WERI-Rb-1 (cell line): ENCODE measurements at regions not wholly inside any gene's neighbourhood (a gene's known extent, or its start where the extent isn't known, plus 50 kb on each side); places are given as distances from the start of the nearest gene placed in this dataset.
"Not testable (repeated sequence)": the region's sequence is repeated elsewhere in the genome, so short reads cannot be mapped to it uniquely, and the experiment has no call there.

Experiments
- DNase-seq: peaks from one replicate; pipeline ENCODE4 v3.0.0-alpha.2; 2020
- H3K27ac ChIP-seq: fragments of 250-450 bp; sonication (Bioruptor Pico); 2 replicates; pipeline ENCODE4 v1.5.1; 2020; ENCODE audit warnings: mild to moderate bottlenecking, moderate library complexity
- H3K27me3 ChIP-seq: fragments of 250-450 bp; sonication (Bioruptor Pico); 2 replicates; pipeline ENCODE4 v1.5.1; 2021; ENCODE audit warnings: mild to moderate bottlenecking, low read depth, moderate library complexity; ENCODE audit not compliant: insufficient read depth, severe bottlenecking
- H3K36me3 ChIP-seq: fragments of 250-450 bp; sonication (Bioruptor Pico); 2 replicates; pipeline ENCODE4 v1.5.1; 2020; ENCODE audit warnings: mild to moderate bottlenecking, moderate library complexity
- H3K4me3 ChIP-seq: 2 replicates; pipeline ENCODE4 v1.5.1; 2011; ENCODE audit warnings: low read depth, mild to moderate bottlenecking, control low read depth, low read length
- H3K9me3 ChIP-seq: fragments of 250-450 bp; sonication (Bioruptor Pico); 2 replicates; pipeline ENCODE4 v1.5.1; 2021; ENCODE audit warnings: mild to moderate bottlenecking, moderate library complexity; ENCODE audit not compliant: severe bottlenecking
- TF ChIP-seq, protein P1 (sequence below): IDR thresholded peaks from 2 replicates; pipeline ENCODE4 v1.5.1; 2011; ENCODE audit warnings: low read depth, mild to moderate bottlenecking, control low read depth, inconsistent platforms, low read length

DNA sequence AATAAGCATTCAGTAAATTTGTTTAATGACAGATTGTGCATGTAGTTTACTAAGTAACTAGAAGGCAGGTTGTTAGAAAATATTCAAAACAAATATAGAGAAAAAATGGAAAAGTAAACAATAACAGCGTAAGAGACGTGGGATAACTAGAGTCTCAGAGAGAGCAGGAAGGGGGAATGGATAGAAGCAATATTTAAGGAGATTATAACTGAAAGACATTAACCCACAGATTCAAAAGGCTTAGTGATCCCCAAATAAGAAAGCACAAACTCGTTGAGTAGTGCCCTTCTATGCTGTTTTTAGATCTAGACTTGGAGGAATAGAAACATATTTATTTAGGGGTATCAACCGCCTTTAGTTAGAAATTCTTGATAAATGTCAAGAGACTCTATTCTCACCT is 169.7 kb upstream of the RGS6 start:
- Histone ChIP-seq H3K9me3 (peaks cover 4% of the 10 kb centered on the region), H3K27ac (no peak overlapping the region), H3K27me3 (no peaks in the 10 kb centered on the region), H3K36me3 (no peaks in the 10 kb centered on the region), H3K4me3 (no peak overlapping the region)
- DNase-seq: no peak
- TF ChIP-seq, protein P1, sequence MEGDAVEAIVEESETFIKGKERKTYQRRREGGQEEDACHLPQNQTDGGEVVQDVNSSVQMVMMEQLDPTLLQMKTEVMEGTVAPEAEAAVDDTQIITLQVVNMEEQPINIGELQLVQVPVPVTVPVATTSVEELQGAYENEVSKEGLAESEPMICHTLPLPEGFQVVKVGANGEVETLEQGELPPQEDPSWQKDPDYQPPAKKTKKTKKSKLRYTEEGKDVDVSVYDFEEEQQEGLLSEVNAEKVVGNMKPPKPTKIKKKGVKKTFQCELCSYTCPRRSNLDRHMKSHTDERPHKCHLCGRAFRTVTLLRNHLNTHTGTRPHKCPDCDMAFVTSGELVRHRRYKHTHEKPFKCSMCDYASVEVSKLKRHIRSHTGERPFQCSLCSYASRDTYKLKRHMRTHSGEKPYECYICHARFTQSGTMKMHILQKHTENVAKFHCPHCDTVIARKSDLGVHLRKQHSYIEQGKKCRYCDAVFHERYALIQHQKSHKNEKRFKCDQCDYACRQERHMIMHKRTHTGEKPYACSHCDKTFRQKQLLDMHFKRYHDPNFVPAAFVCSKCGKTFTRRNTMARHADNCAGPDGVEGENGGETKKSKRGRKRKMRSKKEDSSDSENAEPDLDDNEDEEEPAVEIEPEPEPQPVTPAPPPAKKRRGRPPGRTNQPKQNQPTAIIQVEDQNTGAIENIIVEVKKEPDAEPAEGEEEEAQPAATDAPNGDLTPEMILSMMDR: no peak

DNA sequence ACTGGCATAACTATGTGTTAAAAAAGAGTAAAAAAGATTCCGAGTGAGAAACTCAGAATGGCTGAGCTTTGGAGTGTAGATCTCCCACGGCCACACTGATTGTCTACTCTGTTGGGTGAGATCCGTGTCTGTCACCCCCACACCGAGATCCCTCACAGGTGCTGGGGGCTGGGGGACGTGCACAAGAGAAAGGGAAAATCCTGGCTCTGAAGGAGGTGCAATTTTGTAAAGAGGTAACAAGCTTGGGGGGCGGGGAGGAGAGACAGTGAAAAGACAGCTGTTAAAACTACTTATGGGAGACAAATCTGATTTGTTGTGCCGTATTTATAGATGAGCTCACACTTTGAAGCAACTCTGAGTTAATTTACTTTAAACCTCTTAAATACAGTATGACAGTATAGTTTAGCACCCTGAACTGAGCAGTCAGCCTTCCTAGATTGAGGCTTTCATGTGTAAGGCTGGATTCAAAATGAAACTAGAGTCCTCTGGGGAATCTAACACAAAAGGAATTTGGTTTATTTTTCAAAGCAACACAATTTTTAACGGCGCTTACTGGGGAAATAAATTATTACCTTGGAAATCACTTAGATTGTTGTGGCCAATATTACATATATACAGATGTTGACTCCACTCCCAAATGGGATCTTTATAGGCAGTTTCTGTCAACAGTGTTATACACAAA is 167.4 kb upstream of the RGS6 start:
- Histone ChIP-seq H3K27me3 (no peaks in the 10 kb centered on the region), H3K27ac (peak overlapping the region; percentile 40), H3K36me3 (no peaks in the 10 kb centered on the region), H3K4me3 (peak overlapping the region; percentile 26), H3K9me3 (peaks cover 4% of the 10 kb centered on the region)
- TF ChIP-seq, protein P1: no peak
- peak; percentile 89 for DNase-seq

DNA sequence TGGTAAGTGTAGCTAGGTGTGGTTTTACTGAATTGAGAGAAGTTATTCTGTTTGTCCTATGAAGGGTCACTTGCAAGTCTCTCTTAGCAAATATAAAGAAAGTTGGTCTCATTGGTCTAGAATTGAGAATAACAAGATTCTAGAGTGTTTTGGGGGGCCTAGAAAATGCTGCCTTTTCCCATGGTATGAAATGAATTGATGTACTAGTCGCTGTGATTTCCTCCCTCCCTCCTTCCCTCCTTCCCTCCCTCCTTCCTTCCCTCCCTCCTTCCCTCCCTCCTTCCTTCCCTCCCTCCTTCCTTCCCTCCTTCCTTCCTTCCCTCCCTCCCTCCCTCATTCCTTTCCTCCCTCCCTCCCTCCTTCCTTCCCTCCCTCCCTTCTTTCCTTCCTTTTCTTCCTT is 166.7 kb upstream of the RGS6 start:
- TF ChIP-seq, protein P1: no peak
- Histone ChIP-seq H3K27me3 (no peaks in the 10 kb centered on the region), H3K9me3 (peaks cover 4% of the 10 kb centered on the region), H3K27ac (no peak overlapping the region), H3K4me3 (peak overlapping the region; percentile 26), H3K36me3 (no peaks in the 10 kb centered on the region)
- no peak for DNase-seq

DNA sequence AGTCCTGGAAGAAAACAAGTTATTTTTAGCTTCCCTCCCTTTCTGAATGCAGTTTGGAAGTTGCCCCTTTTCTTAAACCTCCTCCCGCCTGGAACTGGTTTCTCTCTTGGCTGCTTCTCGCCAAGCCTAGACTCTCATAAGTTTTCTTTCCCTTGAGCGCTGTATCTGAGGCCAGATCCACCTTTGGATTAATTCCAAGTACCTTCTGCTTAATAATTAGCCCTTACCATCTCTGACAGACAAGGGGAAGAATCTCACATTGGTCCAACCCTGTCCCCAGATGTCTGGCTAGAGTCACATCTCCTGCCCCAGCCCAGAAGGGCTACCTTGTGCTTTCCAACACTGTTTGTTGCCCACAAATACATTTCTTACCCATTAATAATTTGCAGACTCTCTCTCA is 161.8 kb upstream of the RGS6 start:
- H3K27ac ChIP-seq: no peak overlapping the region
- peaks cover 10% of the 10 kb centered on the region for H3K9me3 ChIP-seq
- TF ChIP-seq, protein P1: no peak
- H3K36me3 ChIP-seq: no peaks in the 10 kb centered on the region
- H3K27me3 ChIP-seq: no peaks in the 10 kb centered on the region
- H3K4me3 ChIP-seq: no peak overlapping the region
- DNase-seq: no peak

DNA sequence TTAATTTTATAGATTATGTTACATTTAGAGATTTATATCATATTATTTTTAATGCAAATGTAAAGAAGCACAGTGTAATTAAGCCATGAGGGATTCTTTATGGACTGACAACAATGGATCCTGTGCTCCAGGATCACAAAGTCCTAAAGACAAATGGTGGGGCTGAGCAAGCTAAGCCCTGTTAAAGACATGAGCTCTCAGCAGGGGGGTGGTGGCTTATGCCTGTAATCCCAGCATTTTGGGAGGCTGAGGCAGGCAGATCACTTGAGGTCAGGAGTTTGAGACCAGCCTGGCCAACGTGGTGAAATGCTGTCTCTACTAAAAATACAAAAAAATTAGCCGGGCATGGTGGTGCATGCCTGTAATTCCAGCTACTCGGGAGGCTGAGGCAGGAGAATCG is 160.8 kb upstream of the RGS6 start:
- not testable (repeated sequence) for H3K36me3 ChIP-seq, H3K27ac ChIP-seq, H3K27me3 ChIP-seq, H3K4me3 ChIP-seq
- peak; percentile 56 for DNase-seq
- peaks cover 10% of the 10 kb centered on the region for H3K9me3 ChIP-seq

DNA sequence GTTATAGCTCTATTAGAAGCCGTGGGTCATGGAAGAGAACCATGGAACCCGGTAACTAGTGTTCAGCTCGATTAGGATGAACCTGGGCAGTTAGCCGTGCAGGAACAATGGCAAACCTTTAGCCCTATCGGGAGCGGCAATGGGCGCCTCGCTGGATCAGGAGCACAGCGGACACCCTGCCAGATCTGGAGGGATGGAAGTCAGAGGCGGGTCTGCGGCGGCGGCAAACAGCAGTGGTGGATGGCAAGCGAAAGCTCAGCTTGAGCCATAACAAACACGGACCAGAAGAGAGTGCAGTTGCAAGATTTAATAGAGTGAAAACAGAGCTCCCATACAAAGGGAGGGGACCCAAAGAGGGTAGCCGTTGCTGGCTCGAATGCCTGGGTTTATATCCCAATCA is 160.2 kb upstream of the RGS6 start:
- DNase-seq, H3K4me3 ChIP-seq, H3K27me3 ChIP-seq, H3K27ac ChIP-seq, H3K36me3 ChIP-seq: not testable (repeated sequence)
- peaks cover 10% of the 10 kb centered on the region for H3K9me3 ChIP-seq

DNA sequence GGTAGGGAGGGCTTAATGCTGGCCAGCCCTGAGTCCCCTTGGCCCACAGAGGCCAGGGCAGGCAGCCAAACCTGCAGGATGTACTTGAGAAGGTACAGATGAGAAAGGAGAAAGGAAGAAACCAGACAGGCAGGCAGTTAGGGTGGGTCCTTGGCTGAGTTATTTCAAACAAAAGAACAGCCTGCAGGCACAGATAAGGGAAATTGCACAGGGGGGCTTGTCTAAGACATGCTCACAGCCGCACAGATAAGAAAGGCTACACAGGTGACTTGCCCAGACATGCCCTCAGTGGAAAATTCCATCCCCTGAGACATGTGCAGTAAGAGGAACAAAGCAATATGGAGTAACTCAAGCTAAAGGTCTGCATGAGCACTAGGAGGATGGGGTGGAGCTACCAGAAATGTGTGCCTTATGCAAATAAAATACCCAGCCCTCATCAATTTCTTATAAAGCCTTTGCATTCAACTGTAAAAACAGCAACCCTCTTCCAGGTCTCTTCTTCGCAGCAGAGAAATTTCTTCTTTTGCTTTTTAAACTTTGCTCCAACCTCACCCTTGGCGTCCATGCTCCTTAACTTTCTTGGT is 158.2 kb upstream of the RGS6 start:
- Histone ChIP-seq H3K27ac (no peak overlapping the region), H3K36me3 (no peaks in the 10 kb centered on the region), H3K9me3 (peaks cover 10% of the 10 kb centered on the region), H3K4me3 (no peak overlapping the region), H3K27me3 (no peaks in the 10 kb centered on the region)
- TF ChIP-seq, protein P1: no peak
- DNase-seq: no peak
